ENCODE measurements at regions not wholly inside any gene's neighbourhood (a gene's known extent, or its start where the extent isn't known, plus 50 kb on each side); places are given as distances from the start of the nearest gene placed in this dataset.

GRCh38 chr5:98099448-98100105 is 673.9 kb upstream of the RGMB start:
- FAIRE-seq (no peak), DNase-seq (ENCODE audit: low read depth) (peak; percentile 76)
- Histone ChIP-seq H3K36me3 (ENCODE audit: control insufficient read depth, insufficient read depth, low read length) (no peaks in the 10 kb centered on the region), H3K27me3 (ENCODE audit: control insufficient read depth, insufficient read depth, low read length) (no peaks in the 10 kb centered on the region), H3K4me3 (ENCODE audit: low read depth, low read length) (no peak overlapping the region)
- no peak for TF ChIP-seq CTCF (IDR thresholded peaks at IDR 0.05; ENCODE audit: insufficient read depth, low read length, severe bottlenecking)

- Histone ChIP-seq H3K4me3 (ENCODE audit: low read depth, low read length) (no peak overlapping the region), H3K36me3 (ENCODE audit: control insufficient read depth, insufficient read depth, low read length) (no peaks in the 10 kb centered on the region), H3K27me3 (ENCODE audit: control insufficient read depth, insufficient read depth, low read length) (no peaks in the 10 kb centered on the region)
- DNase-seq (ENCODE audit: low read depth) = no peak
- FAIRE-seq = no peak
- TF ChIP-seq CTCF (IDR thresholded peaks at IDR 0.05; ENCODE audit: insufficient read depth, low read length, severe bottlenecking) = no peak
Observed at GRCh38 chr5:98101131-98101530, 672.3 kb upstream of the RGMB start.

GRCh38 chr5:98102936-98103335 is 670.5 kb upstream of the RGMB start:
- FAIRE-seq = no peak
- Histone ChIP-seq H3K27me3 (ENCODE audit: control insufficient read depth, insufficient read depth, low read length) (no peaks in the 10 kb centered on the region), H3K36me3 (ENCODE audit: control insufficient read depth, insufficient read depth, low read length) (no peaks in the 10 kb centered on the region), H3K4me3 (ENCODE audit: low read depth, low read length) (no peak overlapping the region)
- no peak for TF ChIP-seq CTCF (IDR thresholded peaks at IDR 0.05; ENCODE audit: insufficient read depth, low read length, severe bottlenecking)
- DNase-seq (ENCODE audit: low read depth) = no peak

- H3K4me3 ChIP-seq (ENCODE audit: low read depth, low read length) = no peak overlapping the region
- no peaks in the 10 kb centered on the region for H3K27me3 ChIP-seq (ENCODE audit: control insufficient read depth, insufficient read depth, low read length)
- no peak for TF ChIP-seq CTCF (IDR thresholded peaks at IDR 0.05; ENCODE audit: insufficient read depth, low read length, severe bottlenecking)
- DNase-seq (ENCODE audit: low read depth) = no peak
- H3K36me3 ChIP-seq (ENCODE audit: control insufficient read depth, insufficient read depth, low read length) = no peaks in the 10 kb centered on the region
- FAIRE-seq = no peak
Observed at GRCh38 chr5:98103807-98104206, 669.7 kb upstream of the RGMB start.

- H3K36me3 ChIP-seq (ENCODE audit: control insufficient read depth, insufficient read depth, low read length) = no peaks in the 10 kb centered on the region
- no peaks in the 10 kb centered on the region for H3K27me3 ChIP-seq (ENCODE audit: control insufficient read depth, insufficient read depth, low read length)
- no peak for FAIRE-seq
- no peak overlapping the region for H3K4me3 ChIP-seq (ENCODE audit: low read depth, low read length)
- TF ChIP-seq CTCF (IDR thresholded peaks at IDR 0.05; ENCODE audit: insufficient read depth, low read length, severe bottlenecking) = no peak
- no peak for DNase-seq (ENCODE audit: low read depth)
Observed at GRCh38 chr5:98104454-98105188, 668.8 kb upstream of the RGMB start.
